ENCODE measurements at regions not wholly inside any gene's neighbourhood (a gene's known extent, or its start where the extent isn't known, plus 50 kb on each side); places are given as distances from the start of the nearest gene placed in this dataset.

GRCh38 chr4:127548990-127549925, 83.5 kb upstream of the INTU start:
- TF ChIP-seq CTCF (IDR thresholded peaks at IDR 0.05; ENCODE audit: extremely low read depth in 1 of 2, insufficient read depth in 1 of 2, low read depth in 1 of 2, low read length in 2 of 2) (no peak), POLR2A (IDR thresholded peaks at IDR 0.05; ENCODE audit: low read depth, low read length) (no peak), EZH2 (IDR thresholded peaks at IDR 0.05; ENCODE audit: borderline replicate concordance, low read depth, low read length, severe bottlenecking) (no peak), POLR2AphosphoS5 (IDR thresholded peaks at IDR 0.05; ENCODE audit: insufficient read depth, low read depth, low read length) (no peak)
